Subcutaneous abdominal adipose tissue (tissue), 5 donors: ENCODE measurements at regions not wholly inside any gene's neighbourhood (a gene's known extent, or its start where the extent isn't known, plus 50 kb on each side); places are given as distances from the start of the nearest gene placed in this dataset.

Experiments
- H3K27ac ChIP-seq: one replicate; pipeline ENCODE4 v1.7.0; 2013; ENCODE audit warnings: low read depth, mild to moderate bottlenecking, inconsistent platforms, low read length, moderate library complexity
- H3K27me3 ChIP-seq, 5 donors: one replicate each; pipeline ENCODE4 v1.7.0; 2013; ENCODE audit warnings: low read length in 5 of 5, inconsistent platforms in 1 of 5; ENCODE audit not compliant: control insufficient read depth in 5 of 5, insufficient read depth in 4 of 5
- H3K36me3 ChIP-seq, 5 donors: one replicate each; pipeline ENCODE4 v1.7.0; 2013; ENCODE audit warnings: low read length in 5 of 5; ENCODE audit not compliant: control insufficient read depth in 5 of 5, insufficient read depth in 5 of 5
- H3K4me1 ChIP-seq, 5 donors: one replicate each; pipeline ENCODE4 v1.7.0; 2013; ENCODE audit warnings: low read length in 5 of 5, mild to moderate bottlenecking in 3 of 5, moderate library complexity in 1 of 5; ENCODE audit not compliant: control insufficient read depth in 5 of 5, insufficient read depth in 5 of 5
- H3K4me3 ChIP-seq, 5 donors: one replicate each; pipeline ENCODE4 v1.7.0; 2013; ENCODE audit warnings: low read length in 5 of 5, low read depth in 1 of 5
- H3K9ac ChIP-seq, 5 donors: one replicate each; pipeline ENCODE4 v1.7.0; 2013; ENCODE audit warnings: low read length in 5 of 5, mild to moderate bottlenecking in 4 of 5, moderate library complexity in 3 of 5
- H3K9me3 ChIP-seq, 5 donors: one replicate each; pipeline ENCODE4 v1.7.0; 2013; ENCODE audit warnings: low read length in 5 of 5; ENCODE audit not compliant: control insufficient read depth in 5 of 5
- donor health status: healthy.
- donor health status: healthy.
- donor health status: healthy.
- donor health status: healthy.
- donor health status: healthy.

DNA sequence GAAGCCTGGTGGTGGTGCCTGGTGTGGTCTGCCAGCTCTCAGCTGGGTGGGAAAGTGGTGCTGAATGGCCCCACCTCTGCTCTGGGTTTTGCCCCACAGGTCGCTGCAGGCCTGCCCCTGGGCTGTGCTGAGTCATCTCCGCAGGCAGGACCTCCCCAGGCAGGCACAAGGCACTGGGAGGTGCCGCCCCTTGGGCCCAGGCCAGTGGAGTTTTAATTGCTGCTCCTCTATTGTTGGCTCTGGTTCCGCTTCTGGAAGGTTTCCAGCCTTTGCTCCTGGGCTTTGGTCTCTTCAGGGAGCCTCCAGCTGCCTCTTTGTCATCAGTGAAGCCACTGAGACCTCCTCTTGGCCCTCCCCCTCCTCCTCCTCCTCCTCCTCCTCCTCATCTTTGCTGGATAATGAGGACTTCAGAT lies 180.3 kb upstream of the GRB10 start:
- Histone ChIP-seq H3K4me3 (no peak overlapping the region), H3K27ac (no peak overlapping the region), H3K36me3 (no peaks in the 10 kb centered on the region), H3K27me3 (no peaks in the 10 kb centered on the region), H3K9ac (no peak overlapping the region), H3K9me3 (peaks cover 0 to 6% (median 0%) of the 10 kb centered on the region in 5 donors), H3K4me1 (peaks cover 4 to 15% (median 13%) of the 10 kb centered on the region in 5 donors)

GRCh38 chr7:50962281-50962883 lies 179.7 kb upstream of the GRB10 start:
- no peak overlapping the region for H3K27ac ChIP-seq
- H3K4me1 ChIP-seq, result peaks cover 4 to 21% (median 13%) of the 10 kb centered on the region in 5 donors
- H3K9ac ChIP-seq, result no peak overlapping the region
- no peaks in the 10 kb centered on the region for H3K27me3 ChIP-seq
- no peak overlapping the region for H3K4me3 ChIP-seq
- no peaks in the 10 kb centered on the region for H3K36me3 ChIP-seq
- peaks cover 0 to 2% (median 0%) of the 10 kb centered on the region in 5 donors for H3K9me3 ChIP-seq

DNA sequence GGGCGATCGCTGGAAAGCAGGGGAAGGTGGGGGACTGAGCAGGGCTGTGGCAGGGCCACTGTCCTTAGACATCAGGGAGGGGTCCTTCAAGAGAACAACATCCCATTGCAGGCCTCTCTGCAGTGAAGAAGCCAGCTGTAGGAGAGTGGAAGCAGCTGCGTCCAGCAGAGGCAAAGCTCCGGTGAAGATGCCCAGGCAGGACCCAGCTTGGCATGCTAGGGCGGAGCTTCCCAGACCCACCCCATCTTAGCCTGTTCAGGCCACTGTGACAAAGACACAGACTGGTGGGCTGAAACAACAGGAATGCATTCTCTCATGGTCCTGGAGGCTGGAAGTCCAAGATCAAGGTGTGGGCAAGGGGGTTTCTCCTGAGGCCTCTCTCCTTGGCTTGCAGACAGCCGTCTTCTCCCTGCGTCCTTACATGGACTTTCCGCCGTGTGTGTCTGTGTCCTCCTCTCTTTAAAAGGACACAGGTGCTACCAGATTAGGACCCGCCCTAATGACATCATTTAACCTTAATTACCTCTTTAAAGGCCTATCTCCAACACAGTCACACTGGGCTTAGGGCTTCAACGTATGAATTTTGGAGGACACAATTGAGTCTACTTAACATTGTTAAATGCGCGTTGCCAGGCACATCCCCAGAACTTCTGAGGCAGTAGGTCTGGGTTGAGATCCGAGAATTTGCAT lies 178.1 kb upstream of the GRB10 start:
- Histone ChIP-seq H3K36me3 (no peaks in the 10 kb centered on the region), H3K9ac (no peak overlapping the region), H3K9me3 (no peaks in the 10 kb centered on the region), H3K4me3 (no peak overlapping the region), H3K27me3 (no peaks in the 10 kb centered on the region), H3K27ac (no peak overlapping the region), H3K4me1 (peaks cover 4 to 30% (median 21%) of the 10 kb centered on the region in 5 donors)

DNA sequence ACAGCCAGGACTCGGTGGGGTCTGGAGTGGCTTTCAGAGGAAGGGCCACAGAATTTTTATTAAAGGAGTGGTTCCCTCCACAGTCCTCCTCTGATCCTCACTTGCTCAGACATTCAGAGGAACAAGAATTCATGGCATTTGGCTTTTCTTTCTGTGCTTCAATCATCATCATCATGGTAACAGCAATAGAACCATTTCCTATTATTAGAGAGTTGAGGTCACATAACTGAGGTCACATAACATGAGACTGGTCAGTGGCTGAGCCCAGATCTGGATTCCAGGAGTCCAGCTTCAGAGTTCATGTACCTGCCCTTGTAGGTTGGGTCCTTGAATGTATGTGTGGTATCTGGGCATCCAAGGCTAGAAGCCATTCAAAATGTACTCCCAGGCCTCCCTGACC lies 177.3 kb upstream of the GRB10 start:
- Histone ChIP-seq H3K4me1 (peaks cover 4 to 32% (median 21%) of the 10 kb centered on the region in 5 donors), H3K27ac (no peak overlapping the region), H3K9me3 (no peaks in the 10 kb centered on the region), H3K4me3 (no peak overlapping the region), H3K9ac (no peak overlapping the region), H3K27me3 (no peaks in the 10 kb centered on the region), H3K36me3 (no peaks in the 10 kb centered on the region)

GRCh38 chr7:50959560-50959959 lies 176.9 kb upstream of the GRB10 start:
- H3K4me1 ChIP-seq, result peaks cover 4 to 36% (median 26%) of the 10 kb centered on the region in 5 donors
- H3K27me3 ChIP-seq, result no peaks in the 10 kb centered on the region
- H3K27ac ChIP-seq, result no peak overlapping the region
- no peaks in the 10 kb centered on the region for H3K36me3 ChIP-seq
- H3K9ac ChIP-seq, result no peak overlapping the region
- H3K9me3 ChIP-seq, result no peaks in the 10 kb centered on the region
- no peak overlapping the region for H3K4me3 ChIP-seq

DNA sequence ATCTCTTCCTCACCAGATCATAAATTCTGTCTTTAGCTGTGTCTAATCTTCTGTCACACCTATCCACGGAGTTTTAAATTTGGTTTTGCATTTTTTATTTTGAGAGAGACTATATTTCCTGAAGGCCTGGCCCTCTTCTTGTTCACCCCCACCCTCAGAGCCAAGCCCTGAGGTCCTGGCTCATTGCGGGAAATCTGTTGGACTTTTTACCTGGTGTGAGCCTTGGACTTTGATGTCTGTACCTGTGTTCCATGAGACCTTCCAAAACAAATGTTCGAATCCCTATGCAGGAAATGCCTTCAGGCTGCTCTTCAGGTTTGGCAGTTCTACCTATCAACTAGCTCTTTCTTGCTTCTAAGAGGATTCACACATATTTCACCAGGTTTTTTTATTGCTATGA lies 175.2 kb upstream of the GRB10 start:
- H3K27me3 ChIP-seq, result no peaks in the 10 kb centered on the region
- H3K4me3 ChIP-seq, result no peak overlapping the region
- H3K36me3 ChIP-seq, result no peaks in the 10 kb centered on the region
- H3K4me1 ChIP-seq, result peaks cover 18 to 48% (median 38%) of the 10 kb centered on the region in 5 donors
- H3K27ac ChIP-seq, result no peak overlapping the region
- no peaks in the 10 kb centered on the region for H3K9me3 ChIP-seq
- H3K9ac ChIP-seq, result no peak overlapping the region

DNA sequence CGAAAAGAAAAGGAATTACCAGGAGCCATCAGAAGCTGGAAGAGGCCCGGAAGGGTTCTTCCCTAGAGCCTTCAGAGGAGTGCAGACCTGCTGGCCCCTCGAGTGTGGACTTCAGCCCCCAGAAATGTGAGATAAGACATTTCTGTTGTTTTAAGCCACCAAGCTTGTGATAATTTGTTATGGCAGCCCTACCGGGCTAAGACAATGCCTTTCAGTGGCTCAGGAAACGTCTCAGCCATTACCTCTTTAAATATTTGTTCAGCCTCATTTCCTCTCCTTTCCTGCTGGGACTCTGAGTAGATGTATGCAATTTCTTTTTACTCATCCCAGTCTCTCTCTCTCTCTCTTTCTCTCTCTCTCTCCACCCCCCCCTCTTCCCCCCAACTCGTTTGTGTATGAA lies 174.7 kb upstream of the GRB10 start:
- Histone ChIP-seq H3K36me3 (no peaks in the 10 kb centered on the region), H3K4me1 (peaks cover 21 to 48% (median 38%) of the 10 kb centered on the region in 5 donors), H3K9me3 (no peaks in the 10 kb centered on the region), H3K27me3 (no peaks in the 10 kb centered on the region), H3K9ac (no peak overlapping the region), H3K27ac (no peak overlapping the region), H3K4me3 (no peak overlapping the region)

DNA sequence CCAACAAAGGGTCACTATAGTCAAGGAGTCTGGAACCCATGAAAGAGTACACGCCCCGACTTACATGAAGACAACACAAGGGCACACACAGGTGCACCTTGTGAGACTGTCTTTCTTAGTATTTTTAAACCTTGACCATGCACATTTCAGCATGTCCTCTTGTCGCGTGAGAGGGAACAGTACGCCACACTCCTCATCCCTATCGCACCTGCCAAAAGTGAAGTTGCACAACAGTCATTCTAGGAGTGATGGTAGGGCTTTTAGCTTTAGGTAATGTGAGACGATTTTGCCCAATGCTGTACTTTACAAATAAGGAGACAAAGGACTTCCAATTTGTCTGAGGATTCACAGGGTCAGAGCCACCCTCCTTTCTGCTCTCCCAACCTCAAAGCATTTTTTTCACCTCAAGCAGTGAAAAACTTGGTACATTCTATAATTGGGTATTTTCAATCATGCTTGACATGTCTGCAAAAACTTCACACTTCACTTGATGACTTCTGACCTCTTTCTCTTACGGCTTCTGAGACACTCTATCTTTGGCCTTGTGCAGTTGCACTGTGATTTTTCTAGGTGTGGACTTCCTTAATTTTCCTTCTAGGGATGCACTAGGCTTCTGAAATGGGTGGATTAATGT lies 173.9 kb upstream of the GRB10 start:
- Histone ChIP-seq H3K4me3 (no peak overlapping the region), H3K9me3 (no peaks in the 10 kb centered on the region), H3K36me3 (no peaks in the 10 kb centered on the region), H3K27ac (no peak overlapping the region), H3K27me3 (no peaks in the 10 kb centered on the region), H3K4me1 (peaks cover 20 to 45% (median 40%) of the 10 kb centered on the region in 5 donors), H3K9ac (no peak overlapping the region)

DNA sequence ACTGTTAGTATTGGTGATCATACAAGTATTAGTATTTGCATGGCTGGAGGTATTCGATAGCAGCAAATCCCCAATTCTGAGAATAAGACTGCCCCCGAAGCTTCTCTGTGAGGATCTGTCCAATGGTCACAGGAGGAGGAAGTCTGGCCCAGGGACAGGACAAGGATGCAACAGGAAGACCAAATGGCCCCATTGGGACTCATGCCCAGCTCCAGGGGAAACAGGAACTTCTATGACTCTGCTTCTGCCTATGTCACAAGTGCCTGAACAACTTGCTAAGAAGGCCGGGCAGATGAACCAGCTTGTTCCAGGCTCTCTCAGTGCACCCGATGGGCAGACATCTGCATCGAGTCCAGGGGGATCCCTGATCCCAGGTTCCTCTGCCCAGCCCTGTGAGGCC lies 172.0 kb upstream of the GRB10 start:
- Histone ChIP-seq H3K4me1 (peaks cover 20 to 45% (median 40%) of the 10 kb centered on the region in 5 donors), H3K4me3 (no peak overlapping the region), H3K9ac (no peak overlapping the region), H3K27me3 (no peaks in the 10 kb centered on the region), H3K9me3 (peaks cover 0 to under 1% (median 0%) of the 10 kb centered on the region in 5 donors), H3K36me3 (no peaks in the 10 kb centered on the region), H3K27ac (no peak overlapping the region)

DNA sequence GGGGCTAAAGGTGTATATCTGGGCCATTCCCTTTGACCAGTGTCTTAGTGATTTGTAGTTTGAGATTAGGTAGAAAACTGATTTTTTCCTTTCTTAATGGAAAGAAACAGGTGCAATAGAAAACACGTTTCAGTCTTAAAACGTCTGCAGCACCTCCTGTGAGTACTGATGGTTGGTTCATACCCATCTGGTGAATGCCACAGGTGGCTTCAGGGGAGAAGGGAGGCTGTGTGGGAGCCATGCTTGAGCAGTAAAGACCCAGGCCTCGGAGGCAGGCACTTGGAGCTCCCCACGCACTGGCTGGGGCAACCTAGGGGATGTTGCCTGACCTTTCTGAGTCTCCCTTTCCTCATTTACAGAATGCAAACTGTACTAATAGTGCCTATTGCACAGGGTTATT lies 171.5 kb upstream of the GRB10 start:
- no peak overlapping the region for H3K4me3 ChIP-seq
- H3K9me3 ChIP-seq, result peaks cover 0 to 5% (median 0%) of the 10 kb centered on the region in 5 donors
- H3K27ac ChIP-seq, result peak overlapping the region; percentile 21
- no peaks in the 10 kb centered on the region for H3K27me3 ChIP-seq
- peaks cover 20 to 45% (median 40%) of the 10 kb centered on the region in 5 donors for H3K4me1 ChIP-seq
- no peaks in the 10 kb centered on the region for H3K36me3 ChIP-seq
- H3K9ac ChIP-seq, result no peak overlapping the region
